ENCODE measurements at regions not wholly inside any gene's neighbourhood (a gene's known extent, or its start where the extent isn't known, plus 50 kb on each side); places are given as distances from the start of the nearest gene placed in this dataset.

- Histone ChIP-seq H3K9me3 (no peaks in the 10 kb centered on the region), H3K27me3 (no peaks in the 10 kb centered on the region), H3K4me3 (no peak overlapping the region), H3K4me1 (ENCODE audit: insufficient read depth) (no peaks in the 10 kb centered on the region), H3K27ac (no peak overlapping the region), H3K36me3 (no peaks in the 10 kb centered on the region)
- no peak for DNase-seq
- 4 to 20% (median 4%) methylated on average over 2 of the region's 2 CpGs for WGBS, 3 donors
- intact Hi-C loops (cut with DNase I), result no loop called here
- TF ChIP-seq POLR2A (IDR thresholded peaks at IDR 0.05) (no peak), CTCF (IDR thresholded peaks at IDR 0.05) (no peak), EP300 (IDR thresholded peaks at IDR 0.05) (no peak)
Observed at GRCh38 chr2:59068255-59068654, 827.1 kb upstream of the FANCL start.

GRCh38 chr2:59066787-59067399 is 825.8 kb upstream of the FANCL start:
- H3K27ac ChIP-seq, result no peak overlapping the region
- no peak for TF ChIP-seq CTCF (IDR thresholded peaks at IDR 0.05)
- TF ChIP-seq EP300 (IDR thresholded peaks at IDR 0.05), result no peak
- no peak for TF ChIP-seq POLR2A (IDR thresholded peaks at IDR 0.05)
- WGBS, 3 donors, result 94 to 96% (median 95%) methylated on average over 56 of the region's 56 CpGs
- H3K4me1 ChIP-seq (ENCODE audit: insufficient read depth), result no peaks in the 10 kb centered on the region
- no peak for DNase-seq
- no peak overlapping the region for H3K4me3 ChIP-seq
- H3K27me3 ChIP-seq, result no peaks in the 10 kb centered on the region
- intact Hi-C loops (cut with DNase I), result no loop called here
- H3K9me3 ChIP-seq, result no peaks in the 10 kb centered on the region
- no peaks in the 10 kb centered on the region for H3K36me3 ChIP-seq

GRCh38 chr2:59047373-59047995 is 806.4 kb upstream of the FANCL start:
- TF ChIP-seq EP300 (IDR thresholded peaks at IDR 0.05) (no peak), POLR2A (IDR thresholded peaks at IDR 0.05) (no peak)
- Histone ChIP-seq H3K36me3 (no peaks in the 10 kb centered on the region), H3K27ac (no peak overlapping the region), H3K9me3 (no peaks in the 10 kb centered on the region), H3K4me1 (ENCODE audit: insufficient read depth) (no peaks in the 10 kb centered on the region), H3K27me3 (no peaks in the 10 kb centered on the region), H3K4me3 (no peak overlapping the region)
- DNase-seq, result no peak
- whole genome bisulfite sequencing, 3 donors, result 35 to 53% (median 44%) methylated on average over 4 of the region's 4 CpGs
- intact Hi-C loops (cut with DNase I), result no loop called here

- Histone ChIP-seq H3K4me3 (no peak overlapping the region), H3K27ac (no peak overlapping the region), H3K27me3 (no peaks in the 10 kb centered on the region), H3K4me1 (ENCODE audit: insufficient read depth) (no peaks in the 10 kb centered on the region), H3K36me3 (no peaks in the 10 kb centered on the region), H3K9me3 (no peaks in the 10 kb centered on the region)
- WGBS, 3 donors, result 79 to 83% (median 82%) methylated on average over 17 of the region's 17 CpGs
- intact Hi-C loops (cut with DNase I), result no loop called here
- DNase-seq, result no peak
- TF ChIP-seq EP300 (IDR thresholded peaks at IDR 0.05), result no peak
- TF ChIP-seq POLR2A (IDR thresholded peaks at IDR 0.05), result no peak
- TF ChIP-seq CTCF (IDR thresholded peaks at IDR 0.05), result no peak
Observed at GRCh38 chr2:59046401-59047372, 805.6 kb upstream of the FANCL start.
